ENCODE measurements at regions not wholly inside any gene's neighbourhood (a gene's known extent, or its start where the extent isn't known, plus 50 kb on each side); places are given as distances from the start of the nearest gene placed in this dataset.
"Not testable (repeated sequence)": the region's sequence is repeated elsewhere in the genome, so short reads cannot be mapped to it uniquely, and the experiment has no call there.

GRCh38 chr12:9283346-9284095, 75.3 kb upstream of the PZP start:
- Histone ChIP-seq H3K27ac (ENCODE audit: low read depth, low read length) (peak overlapping the region; percentile 52; the same call in 1 of the 2 replicates), H3K4me3 (ENCODE audit: extremely low read depth in 1 of 4, insufficient read depth in 2 of 4, low read depth in 3 of 4, low read length in 4 of 4) (peak overlapping the region; percentile 55 to 65 (median 58); a peak in 7 of 8 replicates), H3K9ac (replicated peaks in 1 of 4; ENCODE audit: extremely low read depth in 1 of 4, low read depth in 3 of 4, low read length in 3 of 4) (peak overlapping the region in 3 of 4 experiments; percentile 60 to 73 (median 69); a peak in 5 of 7 replicates), H4K8ac (ENCODE audit: extremely low read depth, insufficient read depth, low read length) (peak overlapping the region; percentile 51; the same call in 1 of the 2 replicates), H3K4me2 (ENCODE audit: insufficient read depth in 1 of 2, low read depth in 2 of 2, low read length in 2 of 2) (peak overlapping the region; percentile 60 to 61)
- H3K4me1 ChIP-seq (replicated peaks in 1 of 4; ENCODE audit: control insufficient read depth in 3 of 4, insufficient read depth in 4 of 4, low read length in 3 of 4); H2BK12ac ChIP-seq (ENCODE audit: low read depth, low read length); H3K4ac ChIP-seq (replicated peaks; ENCODE audit: insufficient read length, low read depth, low read length); H3K18ac ChIP-seq (ENCODE audit: extremely low read depth, low read length); H2BK15ac ChIP-seq (ENCODE audit: low read length); POLR2A ChIA-PET (ENCODE audit: partially characterized antibody); H4K20me1 ChIP-seq (replicated peaks in 1 of 2; ENCODE audit: control insufficient read depth in 1 of 2, insufficient read depth in 2 of 2, low read length in 2 of 2); H3K14ac ChIP-seq (ENCODE audit: insufficient read length); H3K23ac ChIP-seq (ENCODE audit: insufficient read length); H2BK120ac ChIP-seq (replicated peaks; ENCODE audit: low read depth, low read length); H4K5ac ChIP-seq (ENCODE audit: insufficient read length, low read depth, low read length); H3K23me2 ChIP-seq (ENCODE audit: low read depth, low read length); H3K79me1 ChIP-seq (ENCODE audit: low read depth, low read length); FAIRE-seq; H2AK5ac ChIP-seq (ENCODE audit: low read depth, low read length); H3K27me3 ChIP-seq (replicated peaks in 1 of 4; ENCODE audit: control insufficient read depth in 3 of 4, extremely low read depth in 1 of 4, insufficient read depth in 3 of 4, low read length in 3 of 4); H2BK20ac ChIP-seq (ENCODE audit: low read length); H3K9me3 ChIP-seq (ENCODE audit: insufficient read depth in 2 of 2, low read depth in 1 of 2, low read length in 1 of 2); H2AFZ ChIP-seq (ENCODE audit: low read length); H2BK5ac ChIP-seq (ENCODE audit: low read depth, low read length); H3K36me3 ChIP-seq (ENCODE audit: control insufficient read depth in 2 of 4, insufficient read depth in 4 of 4, low read length in 3 of 4); H3K79me2 ChIP-seq (ENCODE audit: control insufficient read depth in 1 of 2, insufficient read depth in 2 of 2, low read length in 2 of 2); CTCF ChIA-PET (ENCODE audit: partially characterized antibody); H4K91ac ChIP-seq (replicated peaks; ENCODE audit: insufficient read length, low read length); H3K56ac ChIP-seq (replicated peaks; ENCODE audit: insufficient read length, low read depth, low read length): not testable (repeated sequence)
- TF ChIP-seq NRF1 (IDR thresholded peaks at IDR 0.05; ENCODE audit: low read depth, low read length) (peak; percentile 52), TAF1 (IDR thresholded peaks at IDR 0.05; ENCODE audit: low read depth, low read length) (peak; percentile 30; the same call in 1 of the 2 replicates), POLR2A (IDR thresholded peaks at IDR 0.05; ENCODE audit: control extremely low read depth in 1 of 2, low read depth in 2 of 2, low read length in 2 of 2) (peak in 1 of 2 experiments; percentile 36; a peak in 1 of 3 replicates), PHF8 (conservative IDR thresholded peaks at IDR 0.05; ENCODE audit: low read depth, low read length) (peak; percentile 64)
- peak; percentile 13 to 83 for DNase-seq (ENCODE audit: low read depth in 1 of 2, low spot score in 2 of 2)
- 1% methylated on average over 11 of the region's 42 CpGs; no CpG with 5 or more reads in 1 of the 2 experiments for WGBS, 2 experiments (ENCODE audit: extremely low coverage in 1 of 2, insufficient coverage in 1 of 2, insufficient read length in 1 of 2, insufficient replicate concordance in 2 of 2, low coverage in 1 of 2, low lambda C conversion rate in 2 of 2, missing lambda C conversion rate in 1 of 2)
